HepG2 (cell line): ENCODE measurements at regions not wholly inside any gene's neighbourhood (a gene's known extent, or its start where the extent isn't known, plus 50 kb on each side); places are given as distances from the start of the nearest gene placed in this dataset.

Experiments used
- ATAC-seq: fragments of 200-7000 bp; cut with Tn5 transposase; 3 replicates; pipeline ENCODE4 v1.9.1; 2020; ENCODE audit warnings: mild to moderate bottlenecking, moderate library complexity
- BruUV-seq: library from RNA; stranded (reverse); fragments of 400-500 nt; replicated peaks from 2 replicates; lab custom pipeline; 2021; lab: Mats Ljungman, UMichigan
- CTCF ChIA-PET: fragments of 300-600 bp; formaldehyde crosslinking; extraction: SDS; loops from one replicate; lab custom pipeline; 2021; ENCODE audit warnings: low total read pairs, inconsistent platforms, low intra/inter-chr PET ratio; lab: Yijun Ruan, JAX
- POLR2A ChIA-PET: fragments of 350-600 bp; sonication (Branson Sonifier 250); formaldehyde crosslinking; loops from one replicate; lab custom pipeline; 2020; ENCODE audit warnings: antibody characterized with exemption, inconsistent platforms; lab: Yijun Ruan, JAX
- DNase-seq: peaks from one replicate; pipeline ENCODE4 v3.0.0-alpha.2; 2015; ENCODE audit warnings: low spot score
- FAIRE-seq: peaks from 3 replicates; lab custom pipeline; 2011; peaks lifted over from hg19 to GRCh38; lab: Jason Lieb, UNC
- H2AFZ ChIP-seq: one replicate; pipeline ENCODE4 v1.6.1; 2011; ENCODE audit warnings: low read length, inconsistent platforms
- H3K27ac ChIP-seq: fragments of 300-600 bp; 3 replicates; pipeline ENCODE4 v1.8.0; 2011; ENCODE audit warnings: mixed run types, mild to moderate bottlenecking, mixed read lengths, low read length, inconsistent platforms; ENCODE audit not compliant: insufficient read depth; ENCODE audit errors: extremely low read length
- H3K27me3 ChIP-seq, 2 experiments: fragments of 200-600 bp in 1 of 2; 2 replicates in 1 of 2; 3 replicates in 1 of 2; pipeline versions ENCODE4 v1.6.0 to v1.8.0; 2011; ENCODE audit warnings: low read length in 2 of 2, mild to moderate bottlenecking in 2 of 2, moderate library complexity in 2 of 2, inconsistent platforms in 1 of 2; ENCODE audit not compliant: insufficient read depth in 2 of 2, control insufficient read depth in 1 of 2
- H3K36me3 ChIP-seq, 2 experiments: fragments of 200-600 bp in 1 of 2; replicated peaks in 1 of 2; 2 replicates in 1 of 2; 3 replicates in 1 of 2; pipeline versions ENCODE4 v1.5.1 to v1.8.0; 2011; ENCODE audit warnings: low read length in 2 of 2, inconsistent platforms in 1 of 2; ENCODE audit not compliant: insufficient read depth in 2 of 2, control insufficient read depth in 1 of 2
- H3K4me1 ChIP-seq: 2 replicates; pipeline ENCODE4 v1.5.1; 2012; ENCODE audit warnings: low read length, inconsistent platforms; ENCODE audit not compliant: insufficient read depth
- H3K4me2 ChIP-seq: 2 replicates; pipeline ENCODE4 v1.6.0; 2011; ENCODE audit warnings: low read depth, low read length, inconsistent platforms
- H3K4me3 ChIP-seq, 3 experiments: fragments of 200-600 bp in 1 of 3; sonication (generic), shearing (Covaris generic) in 1 of 3; replicated peaks in 1 of 3; 2 replicates each; pipeline ENCODE4 v1.5.1; 2011 to 2016; ENCODE audit warnings: low read length in 3 of 3, inconsistent platforms in 2 of 3, low read depth in 2 of 3, mild to moderate bottlenecking in 2 of 3, control low read depth in 1 of 3, mixed read lengths in 1 of 3; ENCODE audit not compliant: insufficient read depth in 1 of 3
- H3K79me2 ChIP-seq: one replicate; pipeline ENCODE4 v1.6.1; 2011; ENCODE audit warnings: low read length, inconsistent platforms; ENCODE audit not compliant: insufficient read depth
- H3K9ac ChIP-seq: 2 replicates; pipeline ENCODE4 v1.6.0; 2011; ENCODE audit warnings: mild to moderate bottlenecking, low read depth, low read length, inconsistent platforms; ENCODE audit not compliant: insufficient read depth
- H3K9me3 ChIP-seq: 2 replicates; pipeline ENCODE4 v1.5.1; 2012; ENCODE audit warnings: mild to moderate bottlenecking, low read length
- H4K20me1 ChIP-seq: 2 replicates; pipeline ENCODE4 v1.6.0; 2011; ENCODE audit warnings: inconsistent platforms, mild to moderate bottlenecking, low read length, moderate library complexity; ENCODE audit not compliant: insufficient read depth
- ARID2 ChIP-seq: sonication (generic); formaldehyde crosslinking; IDR thresholded peaks from 2 replicates; pipeline ENCODE4 v1.8.1; 2022; ENCODE audit warnings: mild to moderate bottlenecking, missing genetic modification reagents, borderline replicate concordance
- CBX1 ChIP-seq: IDR thresholded peaks from one replicate; pipeline ENCODE4 v1.6.1; 2016; ENCODE audit warnings: antibody characterized with exemption, low read depth
- EZH2 ChIP-seq: conservative IDR thresholded peaks from 2 replicates; pipeline ENCODE4 v1.6.1; 2012; ENCODE audit warnings: mild to moderate bottlenecking, low read depth, low read length, moderate library complexity
- FOXC1 ChIP-seq: sonication (generic); formaldehyde crosslinking; IDR thresholded peaks from 2 replicates; pipeline ENCODE4 v1.8.0; 2022; ENCODE audit warnings: mild to moderate bottlenecking, missing genetic modification reagents, borderline replicate concordance
- NR2F6 ChIP-seq, 2 experiments: IDR thresholded peaks; 2 replicates each; pipeline ENCODE4 v1.6.1; 2016; ENCODE audit warnings: antibody characterized with exemption in 1 of 2, mild to moderate bottlenecking in 1 of 2
- SMAD3 ChIP-seq: sonication (generic); formaldehyde crosslinking; IDR thresholded peaks from 2 replicates; pipeline ENCODE4 v1.4.0; 2020; ENCODE audit warnings: missing genetic modification reagents
- ZBTB42 ChIP-seq: sonication (generic); formaldehyde crosslinking; IDR thresholded peaks from 2 replicates; pipeline ENCODE4 v1.5.0; 2020; ENCODE audit warnings: mild to moderate bottlenecking, missing genetic modification reagents
- ZNF7 ChIP-seq: IDR thresholded peaks from 2 replicates; pipeline ENCODE4 v1.6.1; 2016; ENCODE audit warnings: missing biosample characterization, missing genetic modification reagents
- in situ Hi-C: cut with HindIII; loops from 2 replicates; pipeline ENCODE4 v1.10.0; 2017; ENCODE audit warnings: low pct_unique_long_range_greater_than_20kb; ENCODE audit not compliant: extremely low pct_ligation_motif_present
- intact Hi-C: fragments of 100-400 bp; cut with micrococcal nuclease; formaldehyde crosslinking; loops from one replicate; pipeline ENCODE4 v1.10.0; 2022; ENCODE audit not compliant: unreplicated experiment
- TF ChIP-seq, protein P1 (sequence below): sonication (generic); formaldehyde crosslinking; IDR thresholded peaks from 2 replicates; pipeline ENCODE4 v1.5.0; 2020; ENCODE audit warnings: missing genetic modification reagents
- TF ChIP-seq, protein P2 (sequence below): sonication (generic); formaldehyde crosslinking; IDR thresholded peaks from 2 replicates; pipeline ENCODE4 v1.4.0; 2020; ENCODE audit warnings: missing genetic modification reagents
- TF ChIP-seq, protein P3 (sequence below): sonication (generic); formaldehyde crosslinking; IDR thresholded peaks from 2 replicates; pipeline ENCODE4 v1.5.0; 2020; ENCODE audit warnings: missing genetic modification reagents
- TF ChIP-seq, protein P4 (sequence below): sonication (generic); formaldehyde crosslinking; IDR thresholded peaks from 2 replicates; pipeline ENCODE4 v1.5.1; 2020; ENCODE audit warnings: missing genetic modification reagents, mild to moderate bottlenecking, borderline replicate concordance
- TF ChIP-seq, protein P5 (sequence below): IDR thresholded peaks from 2 replicates; pipeline ENCODE4 v1.6.1; 2016; ENCODE audit warnings: missing genetic modification reagents, missing compliant biosample characterization

DNA sequence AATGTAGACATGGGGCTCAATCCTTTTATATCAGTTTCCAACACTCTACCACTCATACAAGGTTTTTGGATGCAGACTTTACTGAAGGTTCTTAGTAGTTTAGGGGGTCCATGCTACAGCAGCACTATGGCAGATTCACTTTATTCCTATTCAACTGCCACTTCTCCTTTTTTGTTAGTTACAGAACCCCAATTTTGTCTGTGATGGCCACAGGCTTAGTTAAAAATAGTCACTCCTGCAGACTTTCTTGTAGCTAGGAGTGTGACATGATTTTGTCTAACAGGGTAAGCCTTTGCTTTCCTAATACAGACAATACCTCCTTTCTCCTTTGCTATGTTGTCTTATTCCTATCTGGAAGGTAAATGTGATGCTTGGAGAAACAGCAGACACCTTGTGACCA is 90.0 kb upstream of the SLC24A3 start:
- H3K36me3 ChIP-seq: no peaks in the 10 kb centered on the region
- ChIA-PET POLR2A (no interaction called here), CTCF (no interaction called here)
- ATAC-seq (no peak), FAIRE-seq (no peak), DNase-seq (no peak)
- in situ Hi-C loops (no loop called here), intact Hi-C loops (no loop called here)
- H4K20me1 ChIP-seq: no peaks in the 10 kb centered on the region
- H3K9me3 ChIP-seq: no peaks in the 10 kb centered on the region
- H3K4me1 ChIP-seq: no peaks in the 10 kb centered on the region
- TF ChIP-seq ZBTB42 (no peak), ARID2 (CRISPR knock-in tag) (no peak), NR2F6 (IDR thresholded peaks at IDR 0.05) (no peak), NR2F6 (CRISPR knock-in tag; IDR thresholded peaks at IDR 0.05) (no peak), CBX1 (no peak), SMAD3 (CRISPR knock-in tag) (no peak), ZNF7 (CRISPR knock-in tag) (no peak), FOXC1 (CRISPR knock-in tag) (no peak), EZH2 (no peak)
- TF ChIP-seq, protein P1, sequence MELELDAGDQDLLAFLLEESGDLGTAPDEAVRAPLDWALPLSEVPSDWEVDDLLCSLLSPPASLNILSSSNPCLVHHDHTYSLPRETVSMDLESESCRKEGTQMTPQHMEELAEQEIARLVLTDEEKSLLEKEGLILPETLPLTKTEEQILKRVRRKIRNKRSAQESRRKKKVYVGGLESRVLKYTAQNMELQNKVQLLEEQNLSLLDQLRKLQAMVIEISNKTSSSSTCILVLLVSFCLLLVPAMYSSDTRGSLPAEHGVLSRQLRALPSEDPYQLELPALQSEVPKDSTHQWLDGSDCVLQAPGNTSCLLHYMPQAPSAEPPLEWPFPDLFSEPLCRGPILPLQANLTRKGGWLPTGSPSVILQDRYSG (CRISPR knock-in tag): no peak
- TF ChIP-seq, protein P2, sequence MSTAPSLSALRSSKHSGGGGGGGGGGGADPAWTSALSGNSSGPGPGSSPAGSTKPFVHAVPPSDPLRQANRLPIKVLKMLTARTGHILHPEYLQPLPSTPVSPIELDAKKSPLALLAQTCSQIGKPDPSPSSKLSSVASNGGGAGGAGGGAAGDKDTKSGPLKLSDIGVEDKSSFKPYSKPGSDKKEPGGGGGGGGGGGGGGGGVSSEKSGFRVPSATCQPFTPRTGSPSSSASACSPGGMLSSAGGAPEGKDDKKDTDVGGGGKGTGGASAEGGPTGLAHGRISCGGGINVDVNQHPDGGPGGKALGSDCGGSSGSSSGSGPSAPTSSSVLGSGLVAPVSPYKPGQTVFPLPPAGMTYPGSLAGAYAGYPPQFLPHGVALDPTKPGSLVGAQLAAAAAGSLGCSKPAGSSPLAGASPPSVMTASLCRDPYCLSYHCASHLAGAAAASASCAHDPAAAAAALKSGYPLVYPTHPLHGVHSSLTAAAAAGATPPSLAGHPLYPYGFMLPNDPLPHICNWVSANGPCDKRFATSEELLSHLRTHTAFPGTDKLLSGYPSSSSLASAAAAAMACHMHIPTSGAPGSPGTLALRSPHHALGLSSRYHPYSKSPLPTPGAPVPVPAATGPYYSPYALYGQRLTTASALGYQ (CRISPR knock-in tag): no peak
- TF ChIP-seq, protein P3, sequence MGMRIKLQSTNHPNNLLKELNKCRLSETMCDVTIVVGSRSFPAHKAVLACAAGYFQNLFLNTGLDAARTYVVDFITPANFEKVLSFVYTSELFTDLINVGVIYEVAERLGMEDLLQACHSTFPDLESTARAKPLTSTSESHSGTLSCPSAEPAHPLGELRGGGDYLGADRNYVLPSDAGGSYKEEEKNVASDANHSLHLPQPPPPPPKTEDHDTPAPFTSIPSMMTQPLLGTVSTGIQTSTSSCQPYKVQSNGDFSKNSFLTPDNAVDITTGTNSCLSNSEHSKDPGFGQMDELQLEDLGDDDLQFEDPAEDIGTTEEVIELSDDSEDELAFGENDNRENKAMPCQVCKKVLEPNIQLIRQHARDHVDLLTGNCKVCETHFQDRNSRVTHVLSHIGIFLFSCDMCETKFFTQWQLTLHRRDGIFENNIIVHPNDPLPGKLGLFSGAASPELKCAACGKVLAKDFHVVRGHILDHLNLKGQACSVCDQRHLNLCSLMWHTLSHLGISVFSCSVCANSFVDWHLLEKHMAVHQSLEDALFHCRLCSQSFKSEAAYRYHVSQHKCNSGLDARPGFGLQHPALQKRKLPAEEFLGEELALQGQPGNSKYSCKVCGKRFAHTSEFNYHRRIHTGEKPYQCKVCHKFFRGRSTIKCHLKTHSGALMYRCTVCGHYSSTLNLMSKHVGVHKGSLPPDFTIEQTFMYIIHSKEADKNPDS (CRISPR knock-in tag): no peak
- TF ChIP-seq, protein P4, sequence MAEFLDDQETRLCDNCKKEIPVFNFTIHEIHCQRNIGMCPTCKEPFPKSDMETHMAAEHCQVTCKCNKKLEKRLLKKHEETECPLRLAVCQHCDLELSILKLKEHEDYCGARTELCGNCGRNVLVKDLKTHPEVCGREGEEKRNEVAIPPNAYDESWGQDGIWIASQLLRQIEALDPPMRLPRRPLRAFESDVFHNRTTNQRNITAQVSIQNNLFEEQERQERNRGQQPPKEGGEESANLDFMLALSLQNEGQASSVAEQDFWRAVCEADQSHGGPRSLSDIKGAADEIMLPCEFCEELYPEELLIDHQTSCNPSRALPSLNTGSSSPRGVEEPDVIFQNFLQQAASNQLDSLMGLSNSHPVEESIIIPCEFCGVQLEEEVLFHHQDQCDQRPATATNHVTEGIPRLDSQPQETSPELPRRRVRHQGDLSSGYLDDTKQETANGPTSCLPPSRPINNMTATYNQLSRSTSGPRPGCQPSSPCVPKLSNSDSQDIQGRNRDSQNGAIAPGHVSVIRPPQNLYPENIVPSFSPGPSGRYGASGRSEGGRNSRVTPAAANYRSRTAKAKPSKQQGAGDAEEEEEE: no peak
- TF ChIP-seq, protein P5, sequence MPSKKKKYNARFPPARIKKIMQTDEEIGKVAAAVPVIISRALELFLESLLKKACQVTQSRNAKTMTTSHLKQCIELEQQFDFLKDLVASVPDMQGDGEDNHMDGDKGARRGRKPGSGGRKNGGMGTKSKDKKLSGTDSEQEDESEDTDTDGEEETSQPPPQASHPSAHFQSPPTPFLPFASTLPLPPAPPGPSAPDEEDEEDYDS (CRISPR knock-in tag): no peak
- no peak overlapping the region for H3K4me3 ChIP-seq
- no peak overlapping the region for H3K27ac ChIP-seq
- no TSS peak for BruUV-seq
- H3K4me2 ChIP-seq: no peak overlapping the region
- no peak overlapping the region for H3K9ac ChIP-seq
- no peaks in the 10 kb centered on the region for H3K79me2 ChIP-seq
- no peak overlapping the region for H2AFZ ChIP-seq
- no peaks in the 10 kb centered on the region for H3K27me3 ChIP-seq
